Parathyroid adenoma (tissue), 2 donors: ENCODE measurements at regions not wholly inside any gene's neighbourhood (a gene's known extent, or its start where the extent isn't known, plus 50 kb on each side); places are given as distances from the start of the nearest gene placed in this dataset.

Experiments used
- H2AFZ ChIP-seq: fragments of 300-600 bp; sonication (generic); one replicate; pipeline ENCODE4 v1.7.0; 2017; ENCODE audit warnings: antibody characterized with exemption, mild to moderate bottlenecking
- H3K27ac ChIP-seq: fragments of 300-600 bp; sonication (generic); one replicate; pipeline ENCODE4 v1.7.0; 2017
- H3K27me3 ChIP-seq: fragments of 300-600 bp; sonication (generic); one replicate; pipeline ENCODE4 v1.7.0; 2017; ENCODE audit warnings: low read length; ENCODE audit not compliant: control insufficient read depth, insufficient read depth
- H3K36me3 ChIP-seq: fragments of 300-600 bp; sonication (generic); one replicate; pipeline ENCODE4 v1.7.0; 2017; ENCODE audit warnings: low read length; ENCODE audit not compliant: control insufficient read depth, insufficient read depth
- H3K4me1 ChIP-seq: fragments of 300-600 bp; sonication (generic); one replicate; pipeline ENCODE4 v1.7.0; 2017; ENCODE audit warnings: control low read depth
- H3K4me2 ChIP-seq: fragments of 300-600 bp; sonication (generic); one replicate; pipeline ENCODE4 v1.7.0; 2017; ENCODE audit warnings: low read length
- H3K4me3 ChIP-seq: fragments of 300-600 bp; sonication (generic); one replicate; pipeline ENCODE4 v1.7.0; 2017; ENCODE audit warnings: low read depth, low read length
- H3K79me2 ChIP-seq: fragments of 300-600 bp; sonication (generic); one replicate; pipeline ENCODE4 v1.7.0; 2017; ENCODE audit warnings: control low read depth
- H3K9ac ChIP-seq: fragments of 300-600 bp; sonication (generic); one replicate; pipeline ENCODE4 v1.7.0; 2017; ENCODE audit warnings: mild to moderate bottlenecking
- H3K9me3 ChIP-seq: fragments of 300-600 bp; sonication (generic); one replicate; pipeline ENCODE4 v1.7.0; 2017; ENCODE audit warnings: low read length; ENCODE audit not compliant: control insufficient read depth
- CTCF ChIP-seq: fragments of 300-600 bp; sonication (generic); IDR thresholded peaks from one replicate; pipeline ENCODE4 v1.7.0; 2017; ENCODE audit warnings: antibody characterized with exemption, mild to moderate bottlenecking
- donor health status: primary hyperparathyroidism.

- Histone ChIP-seq H3K4me2 (peak overlapping the region; percentile 58), H3K4me1 (no peaks in the 10 kb centered on the region), H3K36me3 (no peaks in the 10 kb centered on the region), H3K9me3 (no peaks in the 10 kb centered on the region), H3K27ac (no peak overlapping the region), H3K79me2 (no peaks in the 10 kb centered on the region), H3K4me3 (no peak overlapping the region), H3K9ac (no peak overlapping the region), H3K27me3 (no peaks in the 10 kb centered on the region), H2AFZ (no peak overlapping the region)
- TF ChIP-seq CTCF = no peak
Measured at GRCh38 chr1:81670286-81670685, 130.4 kb upstream of the ADGRL2 start.

- Histone ChIP-seq H3K9ac (no peak overlapping the region), H3K79me2 (no peaks in the 10 kb centered on the region), H3K36me3 (no peaks in the 10 kb centered on the region), H3K9me3 (no peaks in the 10 kb centered on the region), H3K4me1 (no peaks in the 10 kb centered on the region), H3K4me2 (no peak overlapping the region), H3K27ac (no peak overlapping the region), H3K4me3 (no peak overlapping the region), H3K27me3 (no peaks in the 10 kb centered on the region), H2AFZ (no peak overlapping the region)
- TF ChIP-seq CTCF = no peak
Measured at GRCh38 chr1:81666586-81666985, 134.1 kb upstream of the ADGRL2 start.

- Histone ChIP-seq H3K9ac (no peak overlapping the region), H3K4me1 (no peaks in the 10 kb centered on the region), H3K4me2 (no peak overlapping the region), H2AFZ (no peak overlapping the region), H3K27me3 (no peaks in the 10 kb centered on the region), H3K79me2 (no peaks in the 10 kb centered on the region), H3K9me3 (no peaks in the 10 kb centered on the region), H3K4me3 (no peak overlapping the region), H3K27ac (no peak overlapping the region), H3K36me3 (no peaks in the 10 kb centered on the region)
- no peak for TF ChIP-seq CTCF
Measured at GRCh38 chr1:81664341-81664740, 136.4 kb upstream of the ADGRL2 start.

- Histone ChIP-seq H3K9ac (no peak overlapping the region), H3K27ac (no peak overlapping the region), H3K4me3 (no peak overlapping the region), H3K79me2 (no peaks in the 10 kb centered on the region), H3K27me3 (no peaks in the 10 kb centered on the region), H3K36me3 (no peaks in the 10 kb centered on the region), H2AFZ (no peak overlapping the region), H3K9me3 (no peaks in the 10 kb centered on the region), H3K4me1 (no peaks in the 10 kb centered on the region), H3K4me2 (no peak overlapping the region)
- TF ChIP-seq CTCF = no peak
Measured at GRCh38 chr1:81662913-81663526, 137.7 kb upstream of the ADGRL2 start.

GRCh38 chr1:81660286-81660685 is 140.4 kb upstream of the ADGRL2 start:
- Histone ChIP-seq H3K9ac (no peak overlapping the region), H3K4me3 (no peak overlapping the region)

More at GRCh38 chr1:81660286-81660685, 140.4 kb upstream of the ADGRL2 start:
- no peaks in the 10 kb centered on the region for H3K9me3 ChIP-seq
- no peak overlapping the region for H3K4me2 ChIP-seq
- H3K27me3 ChIP-seq = no peaks in the 10 kb centered on the region
- H3K36me3 ChIP-seq = no peaks in the 10 kb centered on the region
- H2AFZ ChIP-seq = no peak overlapping the region
- no peak overlapping the region for H3K27ac ChIP-seq
- TF ChIP-seq CTCF = no peak
- H3K4me1 ChIP-seq = no peaks in the 10 kb centered on the region
- no peaks in the 10 kb centered on the region for H3K79me2 ChIP-seq
